ENCODE measurements at regions not wholly inside any gene's neighbourhood (a gene's known extent, or its start where the extent isn't known, plus 50 kb on each side); places are given as distances from the start of the nearest gene placed in this dataset.

- TF ChIP-seq CTCF (IDR thresholded peaks at IDR 0.05; ENCODE audit: control insufficient read depth, extremely low read depth, insufficient read depth): no peak
- no peak for DNase-seq (ENCODE audit: low read depth)
- H3K4me3 ChIP-seq (ENCODE audit: low read depth, low read length): no peak overlapping the region
Observed at GRCh38 chr4:71243091-71243833, 95.6 kb upstream of the SLC4A4 start.

- no peak for DNase-seq (ENCODE audit: low read depth)
- TF ChIP-seq CTCF (IDR thresholded peaks at IDR 0.05; ENCODE audit: control insufficient read depth, extremely low read depth, insufficient read depth): no peak
- no peak overlapping the region for H3K4me3 ChIP-seq (ENCODE audit: low read depth, low read length)
Observed at GRCh38 chr4:71247706-71248105, 91.1 kb upstream of the SLC4A4 start.

- no peak for DNase-seq (ENCODE audit: low read depth)
- H3K4me3 ChIP-seq (ENCODE audit: low read depth, low read length): no peak overlapping the region
- no peak for TF ChIP-seq CTCF (IDR thresholded peaks at IDR 0.05; ENCODE audit: control insufficient read depth, extremely low read depth, insufficient read depth)
Observed at GRCh38 chr4:71251261-71251660, 87.6 kb upstream of the SLC4A4 start.

- no peak overlapping the region for H3K4me3 ChIP-seq (ENCODE audit: low read depth, low read length)
- DNase-seq (ENCODE audit: low read depth): no peak
- TF ChIP-seq CTCF (IDR thresholded peaks at IDR 0.05; ENCODE audit: control insufficient read depth, extremely low read depth, insufficient read depth): no peak
Observed at GRCh38 chr4:71253545-71253944, 85.3 kb upstream of the SLC4A4 start.

- DNase-seq (ENCODE audit: low read depth): no peak
- no peak overlapping the region for H3K4me3 ChIP-seq (ENCODE audit: low read depth, low read length)
- no peak for TF ChIP-seq CTCF (IDR thresholded peaks at IDR 0.05; ENCODE audit: control insufficient read depth, extremely low read depth, insufficient read depth)
Observed at GRCh38 chr4:71254451-71255012, 84.3 kb upstream of the SLC4A4 start.

- no peak for DNase-seq (ENCODE audit: low read depth)
- no peak overlapping the region for H3K4me3 ChIP-seq (ENCODE audit: low read depth, low read length)
- TF ChIP-seq CTCF (IDR thresholded peaks at IDR 0.05; ENCODE audit: control insufficient read depth, extremely low read depth, insufficient read depth): no peak
Observed at GRCh38 chr4:71255976-71256375, 82.8 kb upstream of the SLC4A4 start.

GRCh38 chr4:71257761-71258160, 81.1 kb upstream of the SLC4A4 start:
- DNase-seq (ENCODE audit: low read depth): no peak
- no peak overlapping the region for H3K4me3 ChIP-seq (ENCODE audit: low read depth, low read length)
- TF ChIP-seq CTCF (IDR thresholded peaks at IDR 0.05; ENCODE audit: control insufficient read depth, extremely low read depth, insufficient read depth): no peak
